ENCODE measurements at regions not wholly inside any gene's neighbourhood (a gene's known extent, or its start where the extent isn't known, plus 50 kb on each side); places are given as distances from the start of the nearest gene placed in this dataset.
A peak's percentile ranks its signal among the peaks of the same experiment; 100 is the strongest.

DNA sequence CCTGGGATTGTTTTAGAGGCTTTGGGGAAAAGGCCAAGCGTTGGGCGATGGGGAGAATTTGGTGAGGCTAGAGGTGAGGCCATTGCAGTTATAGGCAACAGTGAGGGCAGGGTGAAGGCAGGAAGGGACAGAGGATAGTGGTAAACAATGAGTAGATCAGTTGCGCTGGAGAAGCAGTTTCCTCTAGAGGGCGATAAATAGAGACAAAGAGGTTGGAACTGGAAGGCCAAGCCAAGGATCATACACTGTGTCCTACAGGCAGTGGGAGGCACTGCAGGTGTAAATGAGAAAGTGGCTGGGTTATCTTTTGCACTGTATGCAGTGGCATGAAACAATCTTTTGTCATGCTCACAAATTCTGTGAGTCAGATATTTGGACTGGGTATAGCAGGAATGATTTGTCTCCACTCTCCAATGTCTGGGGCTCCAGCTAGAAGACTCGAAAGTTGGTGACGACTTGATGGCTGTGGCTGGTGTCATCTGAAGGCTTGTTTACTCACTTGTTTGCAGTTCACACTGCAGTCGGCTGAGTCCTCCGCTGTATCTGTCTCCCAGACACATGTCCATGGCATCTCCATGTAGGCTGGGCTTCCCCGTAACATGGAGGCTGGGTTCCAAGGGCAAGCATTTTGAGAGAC, 82.1 kb downstream of the TNP1 start:
- ATAC-seq = peak; percentile 99
- H3K27ac ChIP-seq (ENCODE audit: low read depth, low read length) = no peak overlapping the region
- intact Hi-C loops (cut with micrococcal nuclease) = loop anchor here (2.0 to 5.0 kb wide), 2 partner anchors 365 to 935 kb away; no protein-coding TSS in a partner anchor
- ChIA-PET POLR2A (no interaction called here), CTCF (no interaction called here), RAD21 (ENCODE audit: low non-redundant PET in 1 of 2, low total read pairs in 2 of 2, uncharacterized antibody in 2 of 2, unreplicated experiment in 2 of 2) (no interaction called here)
- H4K20me1 ChIP-seq (ENCODE audit: insufficient read depth) = no peaks in the 10 kb centered on the region
- no peaks in the 10 kb centered on the region for H3K4me1 ChIP-seq (ENCODE audit: control insufficient read depth in 1 of 2, insufficient read depth in 2 of 2, low read length in 2 of 2)
- no peaks in the 10 kb centered on the region for H3K9me3 ChIP-seq (ENCODE audit: control insufficient read depth in 1 of 2, insufficient read depth in 1 of 2, low read depth in 1 of 2, low read length in 2 of 2)
- peak; percentile 84 for DNase-seq (ENCODE audit: low read depth, low spot score)
- no peak overlapping the region for H3K4me2 ChIP-seq (ENCODE audit: low read length)
- no peak overlapping the region for H3K9ac ChIP-seq (ENCODE audit: low read length)
- peak overlapping the region; percentile 48 for H2AFZ ChIP-seq (ENCODE audit: low read depth, low read length, poor library complexity, severe bottlenecking)
- no peaks in the 10 kb centered on the region for H3K79me2 ChIP-seq (ENCODE audit: insufficient read depth, low read length)
- no peaks in the 10 kb centered on the region for H3K27me3 ChIP-seq (ENCODE audit: insufficient read depth, low read length)
- H3K9me2 ChIP-seq (ENCODE audit: insufficient read depth) = no peaks in the 10 kb centered on the region
- BruUV-seq (replicated peaks) = no TSS peak
- H3K4me3 ChIP-seq (replicated peaks in 1 of 2; ENCODE audit: low read depth in 1 of 2, low read length in 2 of 2) = no peak overlapping the region
- TF ChIP-seq, protein P1, sequence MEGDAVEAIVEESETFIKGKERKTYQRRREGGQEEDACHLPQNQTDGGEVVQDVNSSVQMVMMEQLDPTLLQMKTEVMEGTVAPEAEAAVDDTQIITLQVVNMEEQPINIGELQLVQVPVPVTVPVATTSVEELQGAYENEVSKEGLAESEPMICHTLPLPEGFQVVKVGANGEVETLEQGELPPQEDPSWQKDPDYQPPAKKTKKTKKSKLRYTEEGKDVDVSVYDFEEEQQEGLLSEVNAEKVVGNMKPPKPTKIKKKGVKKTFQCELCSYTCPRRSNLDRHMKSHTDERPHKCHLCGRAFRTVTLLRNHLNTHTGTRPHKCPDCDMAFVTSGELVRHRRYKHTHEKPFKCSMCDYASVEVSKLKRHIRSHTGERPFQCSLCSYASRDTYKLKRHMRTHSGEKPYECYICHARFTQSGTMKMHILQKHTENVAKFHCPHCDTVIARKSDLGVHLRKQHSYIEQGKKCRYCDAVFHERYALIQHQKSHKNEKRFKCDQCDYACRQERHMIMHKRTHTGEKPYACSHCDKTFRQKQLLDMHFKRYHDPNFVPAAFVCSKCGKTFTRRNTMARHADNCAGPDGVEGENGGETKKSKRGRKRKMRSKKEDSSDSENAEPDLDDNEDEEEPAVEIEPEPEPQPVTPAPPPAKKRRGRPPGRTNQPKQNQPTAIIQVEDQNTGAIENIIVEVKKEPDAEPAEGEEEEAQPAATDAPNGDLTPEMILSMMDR (IDR thresholded peaks at IDR 0.05 in 2 of 3, conservative IDR thresholded peaks at IDR 0.05 in 1 of 3; ENCODE audit: borderline replicate concordance in 1 of 3, insufficient read depth in 1 of 3, low read depth in 2 of 3, low read length in 2 of 3) = peak; percentile 95 to 99 (median 95)
- no peak for TF ChIP-seq POLR2AphosphoS5 (IDR thresholded peaks at IDR 0.05; ENCODE audit: low read depth, low read length)
- TF ChIP-seq RAD21 (IDR thresholded peaks at IDR 0.05; ENCODE audit: low read depth) = peak; percentile 73
- no peak for TF ChIP-seq TCF7L2 (IDR thresholded peaks at IDR 0.05; ENCODE audit: borderline replicate concordance, extremely low read depth, insufficient read depth, insufficient read length)
- TF ChIP-seq REST (IDR thresholded peaks at IDR 0.05; ENCODE audit: low read depth) = no peak
- TF ChIP-seq CBX3 (IDR thresholded peaks at IDR 0.05; ENCODE audit: low read depth) = peak; percentile 90
- no peak for TF ChIP-seq EZH2phosphoT487 (IDR thresholded peaks at IDR 0.05; ENCODE audit: borderline replicate concordance)
- no peaks in the 10 kb centered on the region for H3K36me3 ChIP-seq (ENCODE audit: control insufficient read depth in 1 of 2, insufficient read depth in 2 of 2, low read length in 2 of 2)

Measured in HCT116 (cell line).